ENCODE measurements at regions not wholly inside any gene's neighbourhood (a gene's known extent, or its start where the extent isn't known, plus 50 kb on each side); places are given as distances from the start of the nearest gene placed in this dataset.

DNA sequence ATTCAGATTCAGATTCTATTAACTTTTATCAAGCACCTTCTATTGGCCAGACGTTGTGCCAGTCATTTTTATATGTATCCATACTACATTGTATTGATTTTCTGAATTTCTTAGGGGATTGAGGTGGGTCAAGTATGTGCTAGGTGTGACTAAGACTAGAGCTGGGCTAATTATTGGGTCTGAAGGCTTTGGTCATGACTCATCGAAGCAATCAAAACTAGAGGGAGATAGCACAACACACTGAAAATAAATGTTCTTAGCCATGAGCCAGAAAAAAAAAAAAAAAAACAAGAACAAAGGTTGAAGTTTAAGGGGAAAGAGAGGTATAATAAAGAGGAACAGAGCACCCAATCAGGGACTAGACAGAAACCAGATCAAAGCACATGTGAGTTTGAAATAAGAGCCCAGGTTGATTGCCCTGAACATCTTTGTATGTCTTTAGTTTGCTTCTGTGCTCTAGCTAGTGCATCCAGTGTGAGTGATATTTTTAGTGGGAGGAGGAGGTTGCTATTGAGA, 171.6 kb upstream of the FOXP2 start:
- Histone ChIP-seq H3K9ac (no peak overlapping the region), H3K36me3 (no peaks in the 10 kb centered on the region), H3K4me1 (no peaks in the 10 kb centered on the region), H4K20me1 (no peaks in the 10 kb centered on the region), H3K27me3 (no peaks in the 10 kb centered on the region), H3K9me3 (replicated peaks in 1 of 11) (no peaks in the 10 kb centered on the region), H3K4me3 (no peak overlapping the region), H3K4me2 (no peak overlapping the region), H3K27ac (no peak overlapping the region)
- TF ChIP-seq Cebpa-rat (IDR thresholded peaks at IDR 0.05): no peak

DNA sequence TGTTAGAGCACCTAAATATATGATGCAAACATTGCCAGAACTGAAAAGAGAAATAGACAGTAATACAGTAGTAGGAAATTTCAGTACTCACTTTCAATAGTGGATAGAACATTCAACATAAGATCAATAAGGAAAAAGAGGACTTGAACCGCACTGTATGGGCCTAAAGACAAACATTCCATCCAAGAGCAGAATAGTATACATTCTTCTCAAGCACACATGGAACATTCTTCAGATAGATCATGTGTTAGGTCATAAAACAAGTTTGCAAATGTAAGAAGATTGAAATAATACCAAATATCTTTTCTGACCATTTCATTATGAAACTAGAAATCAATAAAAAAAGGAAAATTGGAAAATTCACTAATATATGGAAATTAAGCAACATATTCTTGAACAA, 185.4 kb upstream of the FOXP2 start:
- Histone ChIP-seq H3K9ac (no peak overlapping the region), H3K4me3 (no peak overlapping the region), H3K27me3 (no peaks in the 10 kb centered on the region), H3K36me3 (no peaks in the 10 kb centered on the region), H3K27ac (no peak overlapping the region), H3K9me3 (replicated peaks in 1 of 11) (no peaks in the 10 kb centered on the region), H3K4me1 (no peaks in the 10 kb centered on the region), H4K20me1 (no peaks in the 10 kb centered on the region), H3K4me2 (no peak overlapping the region)
- no peak for TF ChIP-seq Cebpa-rat (IDR thresholded peaks at IDR 0.05)

DNA sequence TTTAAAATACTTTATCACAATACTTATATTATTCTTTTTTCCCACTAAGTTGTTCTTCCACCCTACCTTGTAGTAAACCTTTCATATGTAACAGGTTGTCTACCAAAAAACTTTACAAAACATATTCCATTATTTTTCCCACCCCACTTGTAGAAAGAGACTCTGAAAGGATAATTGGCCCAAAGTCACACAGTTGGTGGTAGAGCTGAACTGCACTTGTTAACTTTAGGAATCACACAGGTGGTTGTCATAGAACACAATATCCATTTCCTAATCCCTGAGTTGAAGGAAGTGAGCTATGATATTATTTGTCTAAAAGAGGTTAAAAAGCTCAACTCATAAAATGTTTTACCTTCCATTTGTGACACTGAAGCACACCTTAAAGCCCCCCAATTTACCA, 188.8 kb upstream of the FOXP2 start:
- Histone ChIP-seq H3K4me1 (peaks cover 0 to 6% (median 0%) of the 10 kb centered on the region in 10 experiments; a peak in 1 of 20 replicates), H3K27ac (no peak overlapping the region), H3K4me3 (no peak overlapping the region), H3K4me2 (no peak overlapping the region), H4K20me1 (no peaks in the 10 kb centered on the region), H3K9ac (no peak overlapping the region), H3K9me3 (replicated peaks in 1 of 11) (no peaks in the 10 kb centered on the region), H3K27me3 (no peaks in the 10 kb centered on the region), H3K36me3 (no peaks in the 10 kb centered on the region)
- no peak for TF ChIP-seq Cebpa-rat (IDR thresholded peaks at IDR 0.05)

DNA sequence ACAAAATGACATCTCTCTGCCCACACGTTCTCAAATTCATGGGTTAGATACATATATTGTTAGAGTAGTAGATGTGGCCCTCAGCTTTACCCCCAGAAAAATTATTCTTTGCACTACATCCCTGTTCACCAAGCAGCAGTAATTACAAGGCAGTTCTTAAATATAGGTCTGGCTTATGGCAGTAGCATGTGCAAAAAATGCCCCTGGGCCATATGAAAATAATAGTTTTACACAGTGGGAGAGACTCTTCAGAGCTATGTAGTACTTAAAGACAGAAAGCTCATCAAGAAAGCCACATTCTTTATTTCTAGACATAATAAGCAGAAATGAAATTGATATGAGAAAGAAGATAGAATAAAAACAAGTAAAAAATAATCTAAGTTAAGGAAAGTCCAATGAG, 196.3 kb upstream of the FOXP2 start:
- peaks cover 0 to 6% (median 0%) of the 10 kb centered on the region in 10 experiments; a peak in 1 of 20 replicates for H3K4me1 ChIP-seq
- no peaks in the 10 kb centered on the region for H3K36me3 ChIP-seq
- H3K4me2 ChIP-seq: no peak overlapping the region

DNA sequence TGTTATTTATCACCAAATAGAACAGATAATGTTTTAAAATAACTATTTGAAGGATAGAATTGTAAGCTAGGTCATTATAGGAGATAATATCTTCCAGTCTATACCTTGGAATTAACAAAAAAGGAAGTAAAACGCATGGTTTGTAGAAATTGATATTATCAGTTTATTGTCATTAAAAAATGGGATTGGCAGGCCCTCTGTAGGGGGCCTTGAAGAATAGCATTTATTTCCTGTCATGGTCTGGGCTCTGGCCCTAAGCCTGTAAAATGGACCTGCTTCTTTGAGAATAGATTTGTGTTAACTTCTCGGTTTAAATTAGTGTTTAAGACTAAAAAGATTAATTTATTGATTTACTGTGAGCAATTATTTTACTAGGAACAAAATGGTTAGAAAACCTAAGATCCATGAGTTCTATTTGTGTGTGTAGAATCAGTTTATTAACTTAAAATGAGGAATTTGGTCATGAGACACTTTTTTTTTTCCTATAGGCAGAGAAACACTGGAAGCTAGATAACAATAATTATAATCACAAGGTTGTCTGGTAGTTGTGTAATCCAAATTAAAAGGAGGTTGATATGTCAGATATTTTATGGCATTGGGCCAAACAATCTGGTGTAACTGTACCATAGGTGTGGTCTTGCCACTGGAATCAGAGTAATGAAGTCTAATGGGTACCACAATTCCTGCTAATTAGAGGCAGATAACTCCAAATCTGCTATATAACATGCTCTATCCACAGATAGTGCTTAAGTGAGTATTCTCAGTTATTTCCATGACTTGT, 197.4 kb upstream of the FOXP2 start:
- H3K36me3 ChIP-seq: no peaks in the 10 kb centered on the region
- no peak overlapping the region for H3K4me3 ChIP-seq
- no peak for TF ChIP-seq Cebpa-rat (IDR thresholded peaks at IDR 0.05)
- no peaks in the 10 kb centered on the region for H3K27me3 ChIP-seq
- no peak overlapping the region for H3K9ac ChIP-seq
- no peaks in the 10 kb centered on the region for H4K20me1 ChIP-seq
- no peak overlapping the region for H3K4me2 ChIP-seq
- H3K9me3 ChIP-seq (replicated peaks in 1 of 11): no peaks in the 10 kb centered on the region
- no peak overlapping the region for H3K27ac ChIP-seq
- H3K4me1 ChIP-seq: peaks cover 0 to 6% (median 0%) of the 10 kb centered on the region in 10 experiments; a peak in 1 of 20 replicates

More for the DNA sequence above, 196.3 kb upstream of the FOXP2 start:
- no peaks in the 10 kb centered on the region for H4K20me1 ChIP-seq
- no peak overlapping the region for H3K9ac ChIP-seq
- no peak for TF ChIP-seq Cebpa-rat (IDR thresholded peaks at IDR 0.05)
- H3K27me3 ChIP-seq: no peaks in the 10 kb centered on the region
- no peak overlapping the region for H3K4me3 ChIP-seq
- no peak overlapping the region for H3K27ac ChIP-seq
- no peaks in the 10 kb centered on the region for H3K9me3 ChIP-seq (replicated peaks in 1 of 11)

DNA sequence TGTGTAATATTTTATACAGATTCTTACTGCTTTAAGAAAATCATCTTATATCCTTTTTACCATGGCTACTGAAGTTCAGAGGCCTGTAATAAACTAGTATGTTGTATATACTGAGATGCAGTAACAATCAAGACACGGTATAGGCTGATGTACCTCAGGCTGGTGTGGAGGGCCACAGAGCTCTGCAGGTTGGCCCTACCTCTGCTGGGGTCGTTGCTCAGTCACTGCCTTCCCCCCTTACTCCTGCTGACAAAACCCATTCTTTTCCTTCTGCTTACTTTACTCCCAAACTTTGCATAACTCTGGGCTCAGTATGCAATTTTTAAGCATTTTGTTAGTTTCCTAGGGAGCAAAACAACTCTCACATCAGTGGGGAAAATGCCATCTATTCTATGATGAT, 200.1 kb upstream of the FOXP2 start:
- no peaks in the 10 kb centered on the region for H3K4me1 ChIP-seq
- no peak overlapping the region for H3K9ac ChIP-seq
- no peak overlapping the region for H3K4me2 ChIP-seq
- no peaks in the 10 kb centered on the region for H4K20me1 ChIP-seq
- no peaks in the 10 kb centered on the region for H3K36me3 ChIP-seq
- H3K27me3 ChIP-seq: no peaks in the 10 kb centered on the region
- no peak overlapping the region for H3K4me3 ChIP-seq
- peaks cover 0 to 4% (median 0%) of the 10 kb centered on the region in 11 experiments; a peak in 1 of 22 replicates for H3K9me3 ChIP-seq (replicated peaks in 1 of 11)
- H3K27ac ChIP-seq: no peak overlapping the region
- no peak for TF ChIP-seq Cebpa-rat (IDR thresholded peaks at IDR 0.05)

DNA sequence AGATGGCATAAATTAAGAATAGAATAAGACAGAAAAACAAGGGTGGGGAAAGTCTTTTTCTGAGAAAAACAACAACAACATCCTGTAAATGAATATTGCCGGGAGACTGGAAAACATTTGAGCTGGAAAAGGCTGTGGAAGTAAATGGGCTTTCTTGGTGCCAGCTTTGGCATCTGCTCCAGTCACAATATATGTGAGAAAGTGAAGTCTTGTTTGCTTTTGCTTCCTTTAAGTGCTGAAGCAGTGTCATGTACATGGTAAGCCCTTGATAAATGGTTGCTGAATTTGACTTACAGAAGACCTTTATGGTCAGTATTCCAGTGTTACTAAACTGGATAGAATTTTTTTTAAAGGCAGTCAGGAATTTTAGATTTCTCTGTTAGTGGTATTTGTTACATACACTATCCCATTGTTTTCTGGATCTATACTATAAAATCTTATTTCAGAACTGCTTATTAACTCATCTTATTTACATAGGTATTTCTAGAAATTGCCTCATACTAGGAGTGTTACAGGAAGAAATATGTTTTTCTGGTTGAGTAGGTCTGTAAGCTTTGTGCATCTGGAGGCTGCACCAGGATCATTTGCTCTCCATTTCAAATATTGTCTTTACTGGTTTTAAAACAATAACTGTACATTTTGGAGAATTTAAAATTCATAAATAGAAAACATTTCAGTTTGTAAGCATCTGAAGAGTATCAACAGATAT, 201.7 kb upstream of the FOXP2 start:
- H3K9ac ChIP-seq: no peak overlapping the region
- no peak overlapping the region for H3K27ac ChIP-seq
- TF ChIP-seq Cebpa-rat (IDR thresholded peaks at IDR 0.05): no peak
- H3K9me3 ChIP-seq (replicated peaks in 1 of 11): peaks cover 0 to 12% (median 0%) of the 10 kb centered on the region in 11 experiments; a peak in 3 of 22 replicates
- no peak overlapping the region for H3K4me2 ChIP-seq
- H3K36me3 ChIP-seq: no peaks in the 10 kb centered on the region
- H3K4me1 ChIP-seq: no peaks in the 10 kb centered on the region
- H3K4me3 ChIP-seq: no peak overlapping the region
- no peaks in the 10 kb centered on the region for H4K20me1 ChIP-seq
- H3K27me3 ChIP-seq: no peaks in the 10 kb centered on the region

- Histone ChIP-seq H3K27ac (no peak overlapping the region), H4K20me1 (no peaks in the 10 kb centered on the region)
- TF ChIP-seq Cebpa-rat (IDR thresholded peaks at IDR 0.05): no peak
Measured at GRCh38 chr7:114209968-114210367, 204.6 kb upstream of the FOXP2 start.

DNA sequence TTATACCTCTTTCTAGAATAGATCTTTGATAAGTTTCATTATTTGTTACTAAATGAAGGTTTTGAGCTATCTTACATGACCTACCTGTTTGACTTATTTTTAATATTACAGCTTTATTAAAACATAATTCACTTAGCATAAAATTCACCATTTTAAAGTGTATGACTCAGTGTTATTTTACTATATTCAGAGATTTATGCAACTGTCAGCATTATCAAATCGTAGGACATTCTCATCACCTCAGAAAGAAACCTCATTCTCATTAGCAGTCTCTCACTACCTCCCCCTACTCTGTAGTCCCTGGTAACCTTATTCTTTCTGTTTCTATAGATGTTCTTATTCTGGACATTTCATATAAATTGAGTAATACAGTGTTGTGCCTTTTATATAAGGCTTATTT, 207.9 kb upstream of the FOXP2 start:
- Histone ChIP-seq H4K20me1 (no peaks in the 10 kb centered on the region), H3K9me3 (replicated peaks in 1 of 11) (peaks cover 0 to 12% (median 0%) of the 10 kb centered on the region in 11 experiments; a peak in 3 of 22 replicates), H3K9ac (no peak overlapping the region), H3K4me1 (no peaks in the 10 kb centered on the region), H3K4me2 (no peak overlapping the region), H3K27me3 (no peaks in the 10 kb centered on the region), H3K4me3 (no peak overlapping the region), H3K27ac (no peak overlapping the region), H3K36me3 (no peaks in the 10 kb centered on the region)
- no peak for TF ChIP-seq Cebpa-rat (IDR thresholded peaks at IDR 0.05)

More at GRCh38 chr7:114209968-114210367, 204.6 kb upstream of the FOXP2 start:
- H3K4me1 ChIP-seq: no peaks in the 10 kb centered on the region
- no peaks in the 10 kb centered on the region for H3K36me3 ChIP-seq
- no peak overlapping the region for H3K9ac ChIP-seq
- H3K27me3 ChIP-seq: no peaks in the 10 kb centered on the region
- no peak overlapping the region for H3K4me2 ChIP-seq
- H3K4me3 ChIP-seq: no peak overlapping the region
- H3K9me3 ChIP-seq (replicated peaks in 1 of 11): peaks cover 0 to 12% (median 0%) of the 10 kb centered on the region in 11 experiments; a peak in 3 of 22 replicates
